Progenitor cell of endocrine pancreas (in vitro differentiated cells): ENCODE measurements at regions not wholly inside any gene's neighbourhood (a gene's known extent, or its start where the extent isn't known, plus 50 kb on each side); places are given as distances from the start of the nearest gene placed in this dataset.

ENCODE experiments used
- DNase-seq: peaks from one replicate; pipeline ENCODE4 v3.0.0; 2021; ENCODE audit warnings: low spot score; ENCODE audit not compliant: unreplicated experiment
- H3K27ac Mint-ChIP-seq: 2 replicates; pipeline ENCODE4 v1.8.0; 2021; ENCODE audit warnings: mild to moderate bottlenecking, moderate library complexity, mixed read lengths
- H3K27me3 Mint-ChIP-seq: 2 replicates; pipeline ENCODE4 v1.8.0; 2021; ENCODE audit warnings: mixed read lengths
- H3K36me3 Mint-ChIP-seq: 2 replicates; pipeline ENCODE4 v1.8.0; 2022; ENCODE audit warnings: mixed read lengths; ENCODE audit not compliant: insufficient read depth
- H3K4me1 Mint-ChIP-seq: 2 replicates; pipeline ENCODE4 v1.8.0; 2021; ENCODE audit warnings: low read depth, mixed read lengths
- H3K4me3 Mint-ChIP-seq: 2 replicates; pipeline ENCODE4 v1.8.0; 2021; ENCODE audit warnings: low read depth, mild to moderate bottlenecking, moderate library complexity, mixed read lengths
- H3K9me3 Mint-ChIP-seq: 2 replicates; pipeline ENCODE4 v1.8.0; 2021; ENCODE audit warnings: low read depth, mixed read lengths
- CTCF ChIP-seq: fragments of 200-600 bp; sonication (generic); IDR thresholded peaks from one replicate; pipeline ENCODE4 v1.5.0; 2021; ENCODE audit warnings: antibody characterized with exemption, mild to moderate bottlenecking; ENCODE audit not compliant: unreplicated experiment

GRCh38 chr7:50862302-50862701 is 79.6 kb upstream of the GRB10 start:
- no peak for TF ChIP-seq CTCF
- DNase-seq = no peak
- Mint-ChIP-seq H3K4me3 (no peak overlapping the region), H3K9me3 (no peaks in the 10 kb centered on the region), H3K27me3 (peaks cover 2% of the 10 kb centered on the region), H3K36me3 (no peaks in the 10 kb centered on the region), H3K27ac (no peak overlapping the region), H3K4me1 (no peaks in the 10 kb centered on the region)

- H3K27ac Mint-ChIP-seq = no peak overlapping the region
- no peaks in the 10 kb centered on the region for H3K9me3 Mint-ChIP-seq
- no peaks in the 10 kb centered on the region for H3K36me3 Mint-ChIP-seq
- TF ChIP-seq CTCF = no peak
- no peak overlapping the region for H3K4me3 Mint-ChIP-seq
- H3K27me3 Mint-ChIP-seq = peaks cover 9% of the 10 kb centered on the region
- DNase-seq = no peak
- no peaks in the 10 kb centered on the region for H3K4me1 Mint-ChIP-seq
Measured at GRCh38 chr7:50860598-50860997, 77.9 kb upstream of the GRB10 start.

- no peak overlapping the region for H3K4me3 Mint-ChIP-seq
- no peak for TF ChIP-seq CTCF
- H3K27me3 Mint-ChIP-seq = peaks cover 13% of the 10 kb centered on the region
- no peaks in the 10 kb centered on the region for H3K9me3 Mint-ChIP-seq
- peaks cover 2% of the 10 kb centered on the region for H3K4me1 Mint-ChIP-seq
- no peaks in the 10 kb centered on the region for H3K36me3 Mint-ChIP-seq
- no peak overlapping the region for H3K27ac Mint-ChIP-seq
- DNase-seq = no peak
Measured at GRCh38 chr7:50860174-50860573, 77.5 kb upstream of the GRB10 start.

GRCh38 chr7:50858528-50859245 is 76.0 kb upstream of the GRB10 start:
- peaks cover 18% of the 10 kb centered on the region for H3K27me3 Mint-ChIP-seq
- DNase-seq = no peak
- no peaks in the 10 kb centered on the region for H3K9me3 Mint-ChIP-seq
- no peak for TF ChIP-seq CTCF
- no peak overlapping the region for H3K4me3 Mint-ChIP-seq
- no peak overlapping the region for H3K27ac Mint-ChIP-seq
- no peaks in the 10 kb centered on the region for H3K36me3 Mint-ChIP-seq
- peaks cover 5% of the 10 kb centered on the region for H3K4me1 Mint-ChIP-seq

- H3K4me3 Mint-ChIP-seq = no peak overlapping the region
- H3K27me3 Mint-ChIP-seq = peaks cover 18% of the 10 kb centered on the region
- H3K27ac Mint-ChIP-seq = no peak overlapping the region
- H3K36me3 Mint-ChIP-seq = no peaks in the 10 kb centered on the region
- H3K4me1 Mint-ChIP-seq = peaks cover 5% of the 10 kb centered on the region
- no peak for DNase-seq
- no peaks in the 10 kb centered on the region for H3K9me3 Mint-ChIP-seq
- no peak for TF ChIP-seq CTCF
Measured at GRCh38 chr7:50857804-50858489, 75.3 kb upstream of the GRB10 start.
